Fibroblast of upper back skin (primary cell): ENCODE measurements at regions not wholly inside any gene's neighbourhood (a gene's known extent, or its start where the extent isn't known, plus 50 kb on each side); places are given as distances from the start of the nearest gene placed in this dataset.

Experiments
- DNase-seq: peaks from one replicate; pipeline ENCODE4 v3.0.0-alpha.2; 2013

GRCh38 chr3:36197151-36197550 lies 183.2 kb upstream of the STAC start:
- DNase-seq, result no peak

GRCh38 chr3:36201546-36201945 lies 178.8 kb upstream of the STAC start:
- no peak for DNase-seq

GRCh38 chr3:36206956-36207580 lies 173.2 kb upstream of the STAC start:
- DNase-seq, result no peak

- DNase-seq, result no peak
These were observed 169.3 kb upstream of the STAC start for GRCh38 chr3:36210840-36211651.

GRCh38 chr3:36211652-36211999 lies 168.7 kb upstream of the STAC start:
- no peak for DNase-seq

DNA sequence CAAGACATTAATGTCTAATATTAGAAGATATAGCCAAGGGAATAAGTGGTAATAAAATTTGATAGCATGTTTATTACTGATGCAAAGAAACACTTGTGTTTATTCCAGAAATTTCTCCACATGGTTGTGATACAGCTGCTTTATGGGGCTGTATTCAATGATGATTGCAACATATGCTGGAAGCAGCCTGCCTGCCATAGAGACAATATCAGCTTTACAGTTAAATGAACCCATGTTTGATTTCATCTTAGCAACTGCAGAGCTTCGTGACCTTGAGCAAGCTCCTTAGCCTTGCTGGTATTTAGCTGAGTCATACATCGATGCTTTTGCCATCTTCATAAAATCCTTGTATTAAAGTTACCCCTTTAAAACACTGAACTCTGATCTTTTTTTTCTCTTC lies 168.1 kb upstream of the STAC start:
- DNase-seq, result peak; percentile 70

GRCh38 chr3:36214460-36214859 lies 165.8 kb upstream of the STAC start:
- DNase-seq, result no peak

- no peak for DNase-seq
These were observed 165.1 kb upstream of the STAC start for GRCh38 chr3:36215241-36215640.

DNA sequence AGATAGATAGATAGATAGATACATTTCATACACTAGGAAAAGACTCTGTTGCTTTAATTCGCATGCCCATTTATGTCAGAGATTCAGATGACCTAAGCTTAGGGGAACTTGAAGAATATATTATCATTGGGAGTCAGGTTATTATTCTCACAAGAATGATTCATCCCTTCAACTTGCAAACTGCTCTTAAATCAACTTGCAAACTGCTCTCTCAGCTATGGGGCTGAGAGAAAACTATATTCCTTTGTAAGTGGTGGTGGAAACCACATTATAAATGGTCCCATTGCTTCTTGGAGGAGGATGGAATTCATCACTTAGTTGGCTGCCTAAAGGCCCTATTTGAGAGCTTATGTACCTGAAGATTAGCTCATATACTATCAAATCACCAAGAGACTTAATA lies 160.9 kb upstream of the STAC start:
- peak; percentile 90 for DNase-seq

- no peak for DNase-seq
These were observed 160.1 kb upstream of the STAC start for GRCh38 chr3:36220173-36220572.

DNA sequence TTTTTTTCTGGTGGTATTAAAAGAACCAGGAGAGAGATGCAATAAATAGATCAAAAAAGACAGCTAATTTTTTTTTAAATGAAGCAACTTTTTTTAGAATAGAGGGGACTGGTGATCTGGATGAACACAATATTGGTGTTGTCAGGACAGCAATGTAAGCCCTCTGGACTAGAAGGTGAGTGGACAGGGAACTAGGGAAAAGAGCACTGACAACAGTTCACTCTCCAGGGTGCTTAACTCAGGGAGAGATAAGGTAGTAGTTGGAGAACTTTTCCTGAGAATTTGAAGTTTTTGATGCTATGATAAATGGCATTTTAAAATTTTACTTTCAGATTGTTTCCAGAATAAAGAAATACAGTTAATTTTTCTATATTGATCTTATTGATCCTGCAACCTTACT lies 158.3 kb upstream of the STAC start:
- DNase-seq, result no peak

DNA sequence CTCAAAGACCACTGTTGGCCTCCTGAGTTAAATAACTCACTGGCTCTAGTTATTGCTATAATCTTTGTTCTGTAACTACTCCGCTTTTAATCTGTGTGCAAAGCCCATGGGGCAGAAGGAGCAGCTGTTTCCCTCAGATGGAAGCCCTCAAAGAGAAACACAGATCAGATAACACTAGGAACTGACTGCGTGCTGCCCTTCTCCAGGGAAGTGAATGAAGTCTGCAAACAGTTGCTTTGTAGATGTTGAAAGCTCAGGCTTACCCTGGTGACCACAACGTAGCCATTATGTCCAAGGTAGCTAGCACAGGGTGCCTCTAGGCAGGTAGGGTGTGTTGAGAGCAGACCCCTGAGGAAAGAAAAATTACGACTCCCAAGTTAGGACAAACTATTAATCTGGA lies 152.3 kb upstream of the STAC start:
- DNase-seq, result peak; percentile 29

DNA sequence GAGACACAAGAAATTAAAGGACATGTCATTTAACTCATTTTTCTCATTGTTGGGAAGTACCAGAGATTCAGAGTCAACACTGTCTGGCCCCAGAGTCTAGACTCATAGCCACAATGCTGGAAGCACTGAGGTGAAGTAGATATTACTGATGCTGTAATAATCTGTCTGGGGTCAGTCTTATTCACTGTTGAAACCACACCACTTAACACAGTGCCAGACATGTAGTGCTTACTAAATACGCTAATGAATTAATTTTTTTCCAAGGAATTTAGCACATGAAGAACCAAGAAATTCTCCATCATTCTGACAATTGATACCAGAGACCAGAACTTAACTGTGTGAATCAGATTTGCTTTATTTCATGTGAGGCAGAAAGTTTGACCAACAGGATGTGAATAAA lies 150.8 kb upstream of the STAC start:
- DNase-seq, result peak; percentile 10

DNA sequence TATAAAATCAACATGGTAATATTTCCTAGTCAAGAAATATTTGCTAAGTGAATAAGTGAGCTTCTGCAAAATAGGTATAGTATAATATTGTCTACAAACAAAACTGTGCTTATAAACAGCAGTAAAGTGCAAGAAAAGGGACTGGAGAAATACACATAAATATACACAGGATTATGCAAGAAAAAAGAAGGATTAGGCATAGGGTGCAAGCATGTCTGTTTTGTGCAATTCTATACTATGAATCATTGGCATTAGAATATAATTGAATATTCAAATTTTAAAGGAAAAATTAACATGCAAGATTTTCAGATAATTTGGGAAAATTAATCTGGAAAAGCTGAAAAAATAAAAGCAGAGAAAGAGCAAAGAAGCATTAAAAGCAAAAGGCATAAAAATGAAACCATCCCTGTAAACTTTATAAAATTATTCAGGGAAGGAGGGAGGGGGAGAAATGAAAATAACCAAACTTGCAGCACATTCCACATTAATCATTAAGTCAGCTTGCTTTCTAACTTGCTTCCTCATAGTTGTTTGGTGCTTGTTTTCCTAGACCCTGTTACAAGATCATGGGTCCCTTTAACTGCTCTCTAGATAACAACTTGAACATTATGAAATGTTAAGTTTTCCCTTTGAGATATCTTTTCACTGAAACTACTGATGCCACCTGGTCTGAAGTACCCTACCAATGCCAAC lies 147.4 kb upstream of the STAC start:
- DNase-seq, result no peak

DNA sequence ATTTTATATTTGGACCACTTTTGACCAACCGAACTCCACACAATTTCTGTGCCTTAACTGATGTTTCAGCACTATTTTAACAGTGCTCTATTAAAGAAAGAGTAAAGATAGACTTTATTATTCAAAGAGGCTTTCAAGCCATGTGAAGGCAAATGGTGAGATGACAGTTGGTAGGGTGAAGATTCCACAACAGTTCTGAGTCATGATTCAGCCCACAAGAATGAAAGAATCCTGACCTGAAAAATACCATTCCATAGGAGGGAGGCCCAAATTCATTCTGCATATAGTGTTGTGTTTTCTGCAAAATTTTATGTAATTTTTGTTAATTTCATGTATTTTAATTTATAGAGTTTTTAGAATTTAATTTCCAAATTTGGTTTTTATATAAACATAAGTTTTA lies 135.6 kb upstream of the STAC start:
- DNase-seq, result peak; percentile 77

DNA sequence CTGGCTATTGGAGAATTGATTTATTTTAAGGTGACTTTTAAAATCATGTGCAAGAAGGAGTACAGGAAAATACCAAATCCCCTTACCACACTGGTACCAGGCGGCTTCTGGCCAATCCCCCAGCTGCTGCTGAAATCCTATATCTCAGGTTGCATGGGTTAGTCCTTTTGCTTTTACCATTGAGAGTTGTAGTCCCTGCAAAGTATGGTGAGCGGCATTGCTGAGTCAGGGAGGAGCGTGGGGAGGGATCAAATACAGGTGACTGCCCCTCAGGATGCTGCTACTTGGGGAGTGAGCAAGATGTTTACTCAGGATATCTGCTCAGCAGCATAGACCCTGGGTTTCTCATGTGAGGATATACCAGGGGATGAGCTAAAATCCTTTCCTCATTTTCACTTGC lies 131.9 kb upstream of the STAC start:
- DNase-seq, result no peak

GRCh38 chr3:36250191-36250590 lies 130.1 kb upstream of the STAC start:
- peak; percentile 36 for DNase-seq

DNA sequence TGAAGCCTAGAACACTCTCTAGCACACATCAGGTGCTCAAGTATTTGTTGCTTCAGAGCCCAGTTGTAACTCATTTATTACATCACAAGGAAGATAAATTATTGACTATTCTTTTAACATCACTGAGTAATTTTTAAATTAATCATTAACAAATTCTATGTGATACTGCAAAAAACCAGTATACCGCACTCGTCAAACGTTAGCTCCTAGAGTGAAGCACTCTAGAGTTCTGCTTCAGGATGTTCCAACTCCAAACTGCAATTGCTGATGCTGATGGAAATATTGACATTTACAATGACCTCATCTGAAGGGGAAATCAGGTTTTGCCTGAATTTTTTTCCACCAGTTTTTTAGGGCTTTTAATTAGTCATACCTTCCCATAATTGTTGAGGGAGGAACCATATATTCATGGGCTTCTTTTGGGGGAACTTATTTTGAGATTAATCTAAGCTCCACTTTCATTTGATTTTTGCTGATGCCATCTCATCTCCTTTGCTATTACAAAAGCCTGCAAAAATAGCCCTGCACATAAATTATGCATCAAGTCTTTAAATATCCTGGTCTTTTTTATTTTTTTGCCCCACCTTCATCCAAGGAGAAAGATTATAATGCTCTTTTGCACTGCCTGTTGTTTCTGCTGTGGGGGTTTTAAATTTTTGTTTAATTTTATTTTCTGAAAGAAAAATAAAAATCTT lies 123.0 kb upstream of the STAC start:
- DNase-seq, result no peak

- peak; percentile 40 for DNase-seq
These were observed 121.9 kb upstream of the STAC start for GRCh38 chr3:36258421-36258820.

DNA sequence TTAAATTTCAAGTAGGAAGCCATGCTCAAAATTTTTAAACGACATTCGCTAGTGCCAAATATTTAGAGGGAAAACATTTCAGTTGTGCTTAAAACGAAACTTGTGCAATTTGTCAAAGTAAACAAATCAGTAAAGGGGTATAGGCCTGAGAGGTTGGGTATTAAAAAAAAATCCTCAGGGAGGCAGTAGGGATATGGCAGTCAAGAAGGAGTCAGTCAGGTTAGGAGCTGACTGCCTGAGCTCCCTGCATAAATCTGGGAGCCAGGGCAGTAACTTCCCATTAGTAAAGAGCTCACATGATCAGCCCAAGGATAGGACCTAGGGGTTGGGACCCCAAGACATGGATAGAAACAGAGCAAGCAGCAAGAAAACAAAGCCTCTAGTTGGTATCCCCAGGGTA lies 120.7 kb upstream of the STAC start:
- DNase-seq, result no peak

DNA sequence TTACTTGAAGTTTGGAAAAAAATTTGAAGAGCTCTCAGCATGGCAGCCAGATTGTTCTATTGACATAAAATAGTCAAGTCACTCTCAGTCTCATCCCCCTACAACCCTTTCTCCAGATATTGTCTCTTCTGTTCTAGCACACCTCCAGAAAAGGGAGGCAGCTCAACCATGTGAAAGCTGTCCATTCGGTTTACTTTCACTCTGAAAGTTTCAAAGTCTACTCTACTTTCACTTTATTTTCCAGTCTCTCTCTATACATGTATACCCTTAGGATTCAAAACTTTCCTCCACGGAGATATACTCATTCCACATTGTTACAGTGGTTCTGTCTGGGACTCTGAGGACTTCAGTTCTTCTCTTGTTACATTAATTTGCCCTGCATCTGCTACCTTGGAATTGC lies 111.0 kb upstream of the STAC start:
- no peak for DNase-seq

- DNase-seq, result no peak
These were observed 97.5 kb upstream of the STAC start for GRCh38 chr3:36282766-36283165.

GRCh38 chr3:36295296-36295695 lies 85.0 kb upstream of the STAC start:
- DNase-seq, result peak; percentile 72

DNA sequence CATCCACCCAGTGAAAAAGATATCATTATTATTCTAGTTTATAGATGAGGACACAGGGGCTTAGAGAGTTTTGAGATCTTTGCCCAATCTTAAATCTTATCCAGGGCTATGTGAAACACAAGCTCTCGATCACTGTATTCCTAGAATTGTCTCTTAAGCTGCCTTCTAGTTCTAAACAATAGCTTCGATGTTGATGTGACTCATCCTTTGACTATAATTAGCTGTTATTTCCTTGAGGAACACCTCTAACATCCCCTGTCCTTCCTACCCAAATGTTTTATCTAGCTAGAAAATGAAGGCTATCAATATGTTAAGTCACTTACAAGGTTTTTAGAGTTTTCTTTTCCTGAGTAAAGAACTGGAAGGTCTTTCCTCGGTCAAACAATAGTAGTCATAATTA lies 83.1 kb upstream of the STAC start:
- no peak for DNase-seq
